ENCODE measurements at regions not wholly inside any gene's neighbourhood (a gene's known extent, or its start where the extent isn't known, plus 50 kb on each side); places are given as distances from the start of the nearest gene placed in this dataset.

DNA sequence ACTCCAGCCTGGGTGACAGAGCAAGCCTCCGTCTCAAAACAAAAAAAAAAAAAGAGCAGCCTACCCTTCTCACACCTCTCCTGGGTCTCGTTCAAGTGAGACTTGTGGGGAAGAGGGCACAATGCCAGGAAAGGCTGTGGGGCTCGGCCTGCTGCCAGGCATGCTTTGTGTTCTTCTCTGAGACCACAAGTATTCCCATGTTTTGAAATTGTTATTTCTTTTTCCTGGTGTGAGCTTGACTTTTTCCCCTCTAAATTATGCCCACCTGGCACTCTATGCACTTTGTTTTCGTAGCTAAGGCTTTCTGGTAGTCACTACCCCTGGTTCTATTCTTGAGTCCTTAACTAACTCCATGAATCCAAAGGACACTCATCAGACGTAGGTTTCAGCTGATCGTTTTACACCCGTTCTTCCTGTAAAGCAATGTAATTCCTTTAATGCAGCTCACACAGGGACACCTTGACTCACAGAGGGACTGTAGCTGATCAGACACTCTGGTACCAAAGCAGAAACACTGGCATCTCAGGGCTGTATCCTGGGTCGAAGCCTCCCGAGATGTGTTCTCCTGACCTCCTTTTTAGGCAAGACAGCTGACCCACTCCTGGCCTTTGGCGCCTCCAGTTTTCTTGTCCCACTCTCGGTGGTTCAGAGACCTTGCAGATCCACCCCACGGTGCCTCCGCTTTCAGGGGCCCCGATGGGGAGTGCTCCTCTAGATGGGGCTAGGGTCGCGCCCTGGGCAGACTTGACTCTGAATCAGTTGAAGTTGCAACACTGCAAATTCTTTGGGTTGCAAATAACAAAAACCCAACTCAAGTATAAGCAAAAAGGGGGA lies 193.3 kb upstream of the AGAP1 start:
- Histone ChIP-seq H3K36me3 (ENCODE audit: control insufficient read depth, insufficient read depth, low read length) (no peaks in the 10 kb centered on the region), H3K4me1 (ENCODE audit: control insufficient read depth, insufficient read depth, low read length) (no peaks in the 10 kb centered on the region), H3K9me3 (ENCODE audit: control insufficient read depth, insufficient read depth, low read depth, low read length) (no peaks in the 10 kb centered on the region), H3K27ac (ENCODE audit: low read length) (no peak overlapping the region), H3K4me3 (ENCODE audit: low read depth in 2 of 2, low read length in 2 of 2) (no peak overlapping the region), H3K27me3 (ENCODE audit: control insufficient read depth, insufficient read depth, low read length) (peaks cover 3% of the 10 kb centered on the region; the same call in 1 of the 2 replicates)
- intact Hi-C loops (cut with micrococcal nuclease; ENCODE audit: unreplicated experiment) = no loop called here
- no TSS peak for BruUV-seq (replicated peaks)
- POLR2A ChIA-PET = no interaction called here
- no peak for TF ChIP-seq SIN3A (IDR thresholded peaks at IDR 0.05; ENCODE audit: borderline replicate concordance, insufficient read depth, low read depth, low read length)
- TF ChIP-seq TCF7L2 (IDR thresholded peaks at IDR 0.05; ENCODE audit: low read depth, low read length) = no peak
- TF ChIP-seq, protein P1, sequence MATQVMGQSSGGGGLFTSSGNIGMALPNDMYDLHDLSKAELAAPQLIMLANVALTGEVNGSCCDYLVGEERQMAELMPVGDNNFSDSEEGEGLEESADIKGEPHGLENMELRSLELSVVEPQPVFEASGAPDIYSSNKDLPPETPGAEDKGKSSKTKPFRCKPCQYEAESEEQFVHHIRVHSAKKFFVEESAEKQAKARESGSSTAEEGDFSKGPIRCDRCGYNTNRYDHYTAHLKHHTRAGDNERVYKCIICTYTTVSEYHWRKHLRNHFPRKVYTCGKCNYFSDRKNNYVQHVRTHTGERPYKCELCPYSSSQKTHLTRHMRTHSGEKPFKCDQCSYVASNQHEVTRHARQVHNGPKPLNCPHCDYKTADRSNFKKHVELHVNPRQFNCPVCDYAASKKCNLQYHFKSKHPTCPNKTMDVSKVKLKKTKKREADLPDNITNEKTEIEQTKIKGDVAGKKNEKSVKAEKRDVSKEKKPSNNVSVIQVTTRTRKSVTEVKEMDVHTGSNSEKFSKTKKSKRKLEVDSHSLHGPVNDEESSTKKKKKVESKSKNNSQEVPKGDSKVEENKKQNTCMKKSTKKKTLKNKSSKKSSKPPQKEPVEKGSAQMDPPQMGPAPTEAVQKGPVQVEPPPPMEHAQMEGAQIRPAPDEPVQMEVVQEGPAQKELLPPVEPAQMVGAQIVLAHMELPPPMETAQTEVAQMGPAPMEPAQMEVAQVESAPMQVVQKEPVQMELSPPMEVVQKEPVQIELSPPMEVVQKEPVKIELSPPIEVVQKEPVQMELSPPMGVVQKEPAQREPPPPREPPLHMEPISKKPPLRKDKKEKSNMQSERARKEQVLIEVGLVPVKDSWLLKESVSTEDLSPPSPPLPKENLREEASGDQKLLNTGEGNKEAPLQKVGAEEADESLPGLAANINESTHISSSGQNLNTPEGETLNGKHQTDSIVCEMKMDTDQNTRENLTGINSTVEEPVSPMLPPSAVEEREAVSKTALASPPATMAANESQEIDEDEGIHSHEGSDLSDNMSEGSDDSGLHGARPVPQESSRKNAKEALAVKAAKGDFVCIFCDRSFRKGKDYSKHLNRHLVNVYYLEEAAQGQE (IDR thresholded peaks at IDR 0.05; ENCODE audit: insufficient read depth in 1 of 2, low read depth in 2 of 2, low read length in 1 of 2) = no peak
- no peak for TF ChIP-seq POLR2AphosphoS5 (IDR thresholded peaks at IDR 0.05; ENCODE audit: low read depth, low read length)
- ATAC-seq (no peak), DNase-seq (ENCODE audit: low read depth, low spot score) (no peak)
- CTCF ChIA-PET = interaction anchor here (0.7 kb wide), 1 partner anchor 479 kb away, joined by 4 read pairs; no protein-coding TSS in a partner anchor
- in situ Hi-C loops (cut with HindIII; ENCODE audit: low pct_unique_long_range_greater_than_20kb, low sequenced_read_pairs) = no loop called here

DNA sequence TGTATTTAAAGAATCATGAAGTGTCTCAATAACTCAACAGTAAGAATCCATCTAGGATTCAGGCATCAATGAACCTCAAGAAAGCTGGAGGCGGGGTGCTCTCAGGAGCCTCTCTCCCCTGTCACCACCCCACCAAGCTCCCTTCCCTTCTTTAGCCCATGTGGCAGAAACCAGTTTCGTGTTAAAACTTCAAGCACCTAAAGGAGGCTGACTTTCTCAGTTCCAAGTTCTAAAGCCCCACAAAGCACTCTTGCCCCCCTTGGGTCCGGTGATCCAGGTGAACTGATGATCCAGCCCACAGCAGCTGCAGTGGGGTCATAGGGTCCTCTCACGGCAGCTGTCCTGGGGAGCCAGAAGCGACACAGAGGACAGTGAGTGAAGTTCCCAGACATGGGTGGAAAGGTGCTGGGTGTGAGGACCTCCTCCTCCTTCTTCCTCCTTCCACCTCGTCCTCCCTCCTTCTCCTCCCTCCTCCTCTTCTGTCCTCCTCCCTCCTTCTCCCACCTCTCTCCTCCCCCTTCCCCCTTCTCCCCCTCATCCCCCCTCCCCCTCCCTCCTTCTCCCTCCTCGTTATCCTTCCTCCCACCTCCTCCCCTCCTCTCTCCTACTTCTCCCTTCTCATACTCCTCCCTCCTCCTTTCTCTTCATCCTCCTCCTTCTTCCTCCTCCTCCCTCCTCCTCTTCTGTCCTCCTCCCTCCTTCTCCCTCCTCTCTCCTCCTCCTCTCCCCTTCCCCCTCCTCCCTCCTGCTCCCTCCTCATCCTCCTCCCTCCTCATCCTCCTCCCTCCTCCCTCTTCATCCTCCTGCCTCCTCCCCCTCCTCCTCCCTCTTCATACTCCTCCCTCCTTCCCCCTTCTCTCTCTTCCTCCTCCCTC lies 192.4 kb upstream of the AGAP1 start:
- no peak for TF ChIP-seq SIN3A (IDR thresholded peaks at IDR 0.05; ENCODE audit: borderline replicate concordance, insufficient read depth, low read depth, low read length)
- TF ChIP-seq, protein P1 (IDR thresholded peaks at IDR 0.05; ENCODE audit: insufficient read depth in 1 of 2, low read depth in 2 of 2, low read length in 1 of 2) = no peak
- TF ChIP-seq TCF7L2 (IDR thresholded peaks at IDR 0.05; ENCODE audit: low read depth, low read length) = no peak
- TF ChIP-seq, protein P2, sequence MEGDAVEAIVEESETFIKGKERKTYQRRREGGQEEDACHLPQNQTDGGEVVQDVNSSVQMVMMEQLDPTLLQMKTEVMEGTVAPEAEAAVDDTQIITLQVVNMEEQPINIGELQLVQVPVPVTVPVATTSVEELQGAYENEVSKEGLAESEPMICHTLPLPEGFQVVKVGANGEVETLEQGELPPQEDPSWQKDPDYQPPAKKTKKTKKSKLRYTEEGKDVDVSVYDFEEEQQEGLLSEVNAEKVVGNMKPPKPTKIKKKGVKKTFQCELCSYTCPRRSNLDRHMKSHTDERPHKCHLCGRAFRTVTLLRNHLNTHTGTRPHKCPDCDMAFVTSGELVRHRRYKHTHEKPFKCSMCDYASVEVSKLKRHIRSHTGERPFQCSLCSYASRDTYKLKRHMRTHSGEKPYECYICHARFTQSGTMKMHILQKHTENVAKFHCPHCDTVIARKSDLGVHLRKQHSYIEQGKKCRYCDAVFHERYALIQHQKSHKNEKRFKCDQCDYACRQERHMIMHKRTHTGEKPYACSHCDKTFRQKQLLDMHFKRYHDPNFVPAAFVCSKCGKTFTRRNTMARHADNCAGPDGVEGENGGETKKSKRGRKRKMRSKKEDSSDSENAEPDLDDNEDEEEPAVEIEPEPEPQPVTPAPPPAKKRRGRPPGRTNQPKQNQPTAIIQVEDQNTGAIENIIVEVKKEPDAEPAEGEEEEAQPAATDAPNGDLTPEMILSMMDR (IDR thresholded peaks at IDR 0.05) = no peak
- TF ChIP-seq POLR2AphosphoS5 (IDR thresholded peaks at IDR 0.05; ENCODE audit: low read depth, low read length) = no peak
- no peaks in the 10 kb centered on the region for H3K36me3 ChIP-seq (ENCODE audit: control insufficient read depth, insufficient read depth, low read length)
- no TSS peak for BruUV-seq (replicated peaks)
- ATAC-seq = no peak
- no peak for DNase-seq (ENCODE audit: low read depth, low spot score)
- no peaks in the 10 kb centered on the region for H3K4me1 ChIP-seq (ENCODE audit: control insufficient read depth, insufficient read depth, low read length)
- no peak overlapping the region for H3K4me3 ChIP-seq (ENCODE audit: low read depth in 2 of 2, low read length in 2 of 2)
- CTCF ChIA-PET = no interaction called here
- intact Hi-C loops (cut with micrococcal nuclease; ENCODE audit: unreplicated experiment) = no loop called here
- no peak overlapping the region for H3K27ac ChIP-seq (ENCODE audit: low read length)
- POLR2A ChIA-PET = no interaction called here
- H3K9me3 ChIP-seq (ENCODE audit: control insufficient read depth, insufficient read depth, low read depth, low read length) = no peaks in the 10 kb centered on the region
- in situ Hi-C loops (cut with HindIII; ENCODE audit: low pct_unique_long_range_greater_than_20kb, low sequenced_read_pairs) = no loop called here
- peaks cover 3% of the 10 kb centered on the region; the same call in 1 of the 2 replicates for H3K27me3 ChIP-seq (ENCODE audit: control insufficient read depth, insufficient read depth, low read length)
